Effector memory CD4-positive, alpha-beta T cell (primary cell): ENCODE measurements at regions not wholly inside any gene's neighbourhood (a gene's known extent, or its start where the extent isn't known, plus 50 kb on each side); places are given as distances from the start of the nearest gene placed in this dataset.

Source experiments
- DNase-seq, 3 donors: peaks; one replicate each; pipeline ENCODE4 v3.0.0-alpha.2; 2020
- H3K27ac ChIP-seq: 2 replicates; pipeline ENCODE4 v1.7.0; 2013; ENCODE audit warnings: mild to moderate bottlenecking, low read length, moderate library complexity; ENCODE audit not compliant: insufficient read depth, poor library complexity, severe bottlenecking
- H3K27me3 ChIP-seq: replicated peaks from 2 replicates; pipeline ENCODE4 v1.7.0; 2013; ENCODE audit warnings: mild to moderate bottlenecking, low read length; ENCODE audit not compliant: insufficient read depth, control insufficient read depth, poor library complexity, severe bottlenecking
- H3K36me3 ChIP-seq: 2 replicates; pipeline ENCODE4 v1.7.0; 2013; ENCODE audit warnings: mild to moderate bottlenecking, low read length, moderate library complexity; ENCODE audit not compliant: control insufficient read depth, insufficient read depth
- H3K4me1 ChIP-seq: 2 replicates; pipeline ENCODE4 v1.7.0; 2013; ENCODE audit warnings: low read length, mild to moderate bottlenecking; ENCODE audit not compliant: control insufficient read depth, insufficient read depth, poor library complexity, severe bottlenecking
- H3K4me3 ChIP-seq: 2 replicates; pipeline ENCODE4 v1.7.0; 2013; ENCODE audit warnings: low read length, low read depth, mild to moderate bottlenecking; ENCODE audit not compliant: insufficient read depth, poor library complexity, severe bottlenecking
- H3K9me3 ChIP-seq: 2 replicates; pipeline ENCODE4 v1.7.0; 2013; ENCODE audit warnings: mild to moderate bottlenecking, low read length, moderate library complexity; ENCODE audit not compliant: control insufficient read depth

- DNase-seq: no peak
- H3K4me1 ChIP-seq: no peaks in the 10 kb centered on the region
- no peaks in the 10 kb centered on the region for H3K27me3 ChIP-seq
- no peaks in the 10 kb centered on the region for H3K36me3 ChIP-seq
- H3K27ac ChIP-seq: no peak overlapping the region
- no peaks in the 10 kb centered on the region for H3K9me3 ChIP-seq
- H3K4me3 ChIP-seq: no peak overlapping the region
Observed at GRCh38 chr14:48429512-48429911, 754.1 kb upstream of the MDGA2 start.

- Histone ChIP-seq H3K27me3 (no peaks in the 10 kb centered on the region), H3K36me3 (no peaks in the 10 kb centered on the region), H3K4me1 (no peaks in the 10 kb centered on the region), H3K9me3 (no peaks in the 10 kb centered on the region), H3K27ac (no peak overlapping the region), H3K4me3 (no peak overlapping the region)
- DNase-seq: no peak
Observed at GRCh38 chr14:48417715-48418500, 742.5 kb upstream of the MDGA2 start.

- Histone ChIP-seq H3K27ac (no peak overlapping the region), H3K9me3 (no peaks in the 10 kb centered on the region), H3K27me3 (no peaks in the 10 kb centered on the region), H3K36me3 (no peaks in the 10 kb centered on the region), H3K4me3 (no peak overlapping the region), H3K4me1 (no peaks in the 10 kb centered on the region)
- no peak for DNase-seq
Observed at GRCh38 chr14:48401321-48401720, 725.9 kb upstream of the MDGA2 start.

GRCh38 chr14:48398675-48399282 is 723.4 kb upstream of the MDGA2 start:
- no peak overlapping the region for H3K4me3 ChIP-seq
- no peak for DNase-seq
- no peaks in the 10 kb centered on the region for H3K4me1 ChIP-seq
- no peaks in the 10 kb centered on the region for H3K36me3 ChIP-seq
- H3K27me3 ChIP-seq: no peaks in the 10 kb centered on the region
- H3K9me3 ChIP-seq: no peaks in the 10 kb centered on the region
- H3K27ac ChIP-seq: no peak overlapping the region

GRCh38 chr14:48391661-48392060 is 716.3 kb upstream of the MDGA2 start:
- Histone ChIP-seq H3K27me3 (no peaks in the 10 kb centered on the region), H3K27ac (no peak overlapping the region), H3K4me3 (no peak overlapping the region), H3K9me3 (no peaks in the 10 kb centered on the region), H3K36me3 (no peaks in the 10 kb centered on the region), H3K4me1 (no peaks in the 10 kb centered on the region)
- DNase-seq: no peak

GRCh38 chr14:48390346-48390745 is 714.9 kb upstream of the MDGA2 start:
- H3K27ac ChIP-seq: no peak overlapping the region
- H3K9me3 ChIP-seq: no peaks in the 10 kb centered on the region
- no peak overlapping the region for H3K4me3 ChIP-seq
- H3K4me1 ChIP-seq: no peaks in the 10 kb centered on the region
- no peak for DNase-seq
- H3K27me3 ChIP-seq: no peaks in the 10 kb centered on the region
- no peaks in the 10 kb centered on the region for H3K36me3 ChIP-seq

- Histone ChIP-seq H3K27ac (no peak overlapping the region), H3K27me3 (no peaks in the 10 kb centered on the region), H3K4me1 (no peaks in the 10 kb centered on the region), H3K9me3 (no peaks in the 10 kb centered on the region), H3K36me3 (no peaks in the 10 kb centered on the region), H3K4me3 (no peak overlapping the region)
- DNase-seq: no peak
Observed at GRCh38 chr14:48384821-48385220, 709.4 kb upstream of the MDGA2 start.

GRCh38 chr14:48382961-48383360 is 707.6 kb upstream of the MDGA2 start:
- Histone ChIP-seq H3K9me3 (no peaks in the 10 kb centered on the region), H3K36me3 (no peaks in the 10 kb centered on the region), H3K27ac (no peak overlapping the region), H3K27me3 (no peaks in the 10 kb centered on the region), H3K4me3 (no peak overlapping the region), H3K4me1 (no peaks in the 10 kb centered on the region)
- no peak for DNase-seq

GRCh38 chr14:48378541-48378940 is 703.1 kb upstream of the MDGA2 start:
- DNase-seq: no peak
- Histone ChIP-seq H3K27ac (no peak overlapping the region), H3K9me3 (no peaks in the 10 kb centered on the region), H3K36me3 (no peaks in the 10 kb centered on the region), H3K4me3 (no peak overlapping the region), H3K27me3 (no peaks in the 10 kb centered on the region), H3K4me1 (no peaks in the 10 kb centered on the region)

- no peaks in the 10 kb centered on the region for H3K36me3 ChIP-seq
- no peak overlapping the region for H3K27ac ChIP-seq
- H3K4me1 ChIP-seq: no peaks in the 10 kb centered on the region
- no peaks in the 10 kb centered on the region for H3K9me3 ChIP-seq
- no peak for DNase-seq
- no peak overlapping the region for H3K4me3 ChIP-seq
- H3K27me3 ChIP-seq: no peaks in the 10 kb centered on the region
Observed at GRCh38 chr14:48373981-48374380, 698.6 kb upstream of the MDGA2 start.
